ENCODE measurements at regions not wholly inside any gene's neighbourhood (a gene's known extent, or its start where the extent isn't known, plus 50 kb on each side); places are given as distances from the start of the nearest gene placed in this dataset.

DNA sequence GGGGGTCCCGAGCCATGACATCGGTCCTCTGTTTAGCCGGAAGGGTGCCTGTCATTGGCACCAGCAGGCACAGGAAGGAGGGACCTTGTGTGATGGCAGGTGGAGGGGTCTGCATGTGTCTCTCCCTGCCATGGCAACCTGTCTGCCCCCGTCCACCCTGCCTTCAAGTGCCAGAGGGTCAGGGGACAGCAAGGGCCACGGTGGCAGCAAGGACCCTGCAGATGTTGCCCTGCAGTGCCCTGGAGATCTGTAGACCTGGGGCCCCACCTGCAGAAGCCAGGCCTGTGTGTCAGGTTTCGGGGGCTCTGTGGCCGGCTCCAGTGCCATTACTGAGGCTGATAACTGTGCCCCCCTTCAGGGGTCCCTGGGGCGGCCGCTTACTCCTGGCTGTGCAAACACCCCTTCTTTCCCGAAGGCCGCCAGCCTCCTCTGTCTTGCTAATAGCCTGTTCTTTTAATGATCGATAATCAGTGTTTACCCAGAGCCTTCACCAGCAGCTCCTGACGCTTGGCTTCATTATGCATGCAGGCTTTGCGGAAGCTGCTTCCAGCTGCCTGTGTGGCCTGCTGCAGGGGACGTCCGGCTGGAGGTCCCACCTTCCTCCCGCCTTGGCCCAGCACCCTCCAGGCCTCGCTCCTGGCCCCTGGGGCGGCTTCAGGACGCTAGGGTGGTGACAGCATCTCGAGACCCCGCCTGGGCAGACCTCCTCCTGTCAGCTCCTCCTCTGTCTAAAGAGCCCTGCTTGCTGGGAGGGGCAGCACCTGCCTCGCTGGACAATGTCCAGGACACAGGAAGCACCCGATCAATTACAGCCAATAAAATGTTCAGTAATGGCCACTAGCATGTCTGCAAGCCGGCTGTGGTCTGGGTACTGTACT is 153.0 kb downstream of the KIF26A start:
- no peak for DNase-seq (ENCODE audit: low spot score)

DNA sequence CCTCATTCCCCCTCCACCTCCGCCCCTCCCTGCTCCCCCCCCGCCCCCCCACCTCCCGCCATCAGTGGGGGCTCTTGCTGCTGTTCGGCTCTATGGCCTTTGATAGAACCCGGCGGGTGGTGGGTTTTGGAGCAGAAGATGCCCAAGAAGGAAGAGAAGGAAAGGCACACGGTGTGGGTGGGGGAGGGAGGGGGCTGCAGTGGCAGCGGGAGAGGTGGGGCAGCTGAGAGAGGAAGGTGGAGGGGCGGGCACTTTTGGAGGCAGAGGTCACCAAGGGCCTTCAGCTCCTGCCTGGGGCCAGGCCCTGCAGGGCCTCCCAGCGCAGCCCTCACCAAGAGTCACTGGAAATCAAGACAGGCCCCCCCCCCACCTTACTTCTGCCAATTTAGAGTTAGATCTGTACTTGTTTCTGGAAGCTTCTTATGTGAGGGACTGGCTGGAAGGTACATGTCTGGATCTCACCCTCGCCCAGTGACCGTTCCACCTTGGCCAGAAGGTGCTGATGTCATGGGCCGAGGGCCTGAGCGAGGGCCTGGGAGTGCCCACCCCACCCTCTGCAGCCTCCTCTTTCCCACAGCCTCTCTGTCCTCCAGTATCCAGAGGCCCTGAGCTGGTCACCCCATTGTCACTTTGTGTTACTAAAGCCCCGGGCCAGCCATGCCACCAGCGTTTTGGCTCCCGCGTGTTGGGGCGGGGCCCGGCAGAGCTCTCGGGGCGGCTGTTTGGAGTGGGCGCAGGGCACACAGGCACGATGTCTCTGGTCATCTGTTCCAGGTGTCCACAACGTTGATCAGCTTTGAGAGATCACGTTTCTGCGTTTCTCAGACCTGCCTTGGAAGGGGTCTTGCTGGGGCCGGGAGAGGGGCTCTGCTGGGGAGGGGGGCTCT is 153.9 kb downstream of the KIF26A start:
- no peak for DNase-seq (ENCODE audit: low spot score)

GRCh38 chr14:104293231-104293841 is 154.9 kb downstream of the KIF26A start:
- no peak for DNase-seq (ENCODE audit: low spot score)

DNA sequence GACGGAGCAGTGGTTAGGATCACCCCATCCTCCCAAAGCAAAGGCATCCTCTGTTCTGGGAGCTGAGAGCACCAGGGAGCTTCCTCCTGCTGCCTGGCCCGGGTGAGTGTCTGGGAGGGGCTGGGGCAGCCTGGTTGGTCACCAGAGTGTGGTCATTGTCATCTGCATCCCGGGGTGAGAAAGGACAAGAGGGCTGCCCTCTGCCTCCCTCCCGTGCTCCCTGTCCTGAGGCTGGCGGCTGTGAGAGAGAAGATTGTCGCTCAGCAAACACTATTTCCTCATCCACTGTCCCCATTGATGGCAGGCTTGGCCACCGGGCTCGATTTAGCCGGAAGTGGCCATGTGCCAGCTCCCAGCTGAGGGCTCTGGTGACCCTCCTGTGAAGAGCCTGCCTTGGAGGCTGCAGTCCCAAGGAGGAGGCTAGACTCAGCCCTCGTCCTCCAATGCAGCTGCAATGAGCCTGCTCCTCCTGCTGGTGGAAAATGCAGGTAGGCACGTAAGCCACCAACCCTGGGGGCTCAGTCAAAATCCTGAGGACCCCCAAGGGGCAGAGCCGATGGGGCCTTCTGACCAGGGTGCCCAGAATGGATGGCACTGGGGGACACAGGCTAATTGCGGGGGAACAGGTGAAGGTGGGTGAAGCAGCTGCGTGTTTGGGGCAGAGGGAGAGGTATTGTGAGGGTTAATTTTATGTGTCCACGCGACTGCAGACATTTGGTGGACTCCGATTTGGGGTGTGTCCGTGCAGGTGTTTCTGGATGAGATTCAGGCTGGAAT is 155.7 kb downstream of the KIF26A start:
- DNase-seq (ENCODE audit: low spot score), result no peak

DNA sequence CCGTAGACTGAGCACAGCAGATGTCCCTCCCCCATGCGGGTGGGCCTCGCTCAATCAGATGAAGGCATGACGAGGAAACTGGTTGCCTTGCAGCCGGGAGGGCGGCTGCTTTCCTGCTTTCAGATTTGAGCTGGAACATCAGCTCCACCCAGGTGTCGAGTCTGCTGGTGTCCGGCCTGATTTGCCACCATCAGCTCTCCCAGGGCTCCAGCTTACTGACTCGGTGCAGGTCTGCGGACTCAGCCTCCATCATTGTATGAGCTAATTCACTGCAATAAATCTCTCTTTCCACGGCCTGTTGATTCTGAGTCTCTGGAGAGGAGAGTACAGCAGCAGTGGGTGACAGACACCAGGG is 156.2 kb downstream of the KIF26A start:
- no peak for DNase-seq (ENCODE audit: low spot score)

DNA sequence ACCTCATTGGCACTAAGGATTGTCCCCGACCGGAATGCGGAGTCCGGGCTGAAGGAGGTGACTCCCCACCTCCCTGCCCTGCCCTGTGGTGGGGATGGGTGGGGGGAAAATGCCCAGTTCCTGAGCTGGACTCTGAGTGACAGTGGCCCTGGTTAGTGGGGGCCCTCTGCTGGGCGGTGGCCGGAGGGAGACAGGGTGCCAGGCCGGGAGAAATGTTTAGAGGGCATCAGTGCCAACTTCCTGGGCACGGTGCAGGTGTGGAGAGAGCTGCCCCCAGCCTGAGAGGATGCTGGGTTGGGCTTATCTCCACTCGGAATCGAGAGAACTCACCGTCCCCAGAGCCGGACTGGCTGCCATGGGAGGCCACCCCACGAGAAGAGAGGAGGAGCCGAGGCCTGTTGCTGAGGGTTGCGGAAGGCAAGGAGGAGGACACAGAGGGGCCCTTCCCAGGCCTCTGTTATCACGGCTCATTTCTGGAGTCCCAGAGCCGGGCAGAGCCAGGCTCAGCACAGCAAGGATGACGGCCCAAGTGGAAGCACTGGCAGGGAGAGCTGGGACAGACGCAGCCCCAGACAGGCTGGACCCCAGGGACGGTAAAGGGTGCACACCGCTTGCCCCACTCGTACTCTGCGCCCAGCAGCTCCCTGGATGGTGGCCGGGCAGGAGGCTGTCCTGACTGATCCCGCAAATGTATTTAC is 156.7 kb downstream of the KIF26A start:
- no peak for DNase-seq (ENCODE audit: low spot score)

GRCh38 chr14:104295681-104296387 is 157.4 kb downstream of the KIF26A start:
- no peak for DNase-seq (ENCODE audit: low spot score)

- no peak for DNase-seq (ENCODE audit: low spot score)
These were observed 158.3 kb downstream of the KIF26A start for GRCh38 chr14:104296388-104297312.

GRCh38 chr14:104297313-104297704 is 158.9 kb downstream of the KIF26A start:
- no peak for DNase-seq (ENCODE audit: low spot score)

- no peak for DNase-seq (ENCODE audit: low spot score)
These were observed 159.5 kb downstream of the KIF26A start for GRCh38 chr14:104297721-104298401.

DNA sequence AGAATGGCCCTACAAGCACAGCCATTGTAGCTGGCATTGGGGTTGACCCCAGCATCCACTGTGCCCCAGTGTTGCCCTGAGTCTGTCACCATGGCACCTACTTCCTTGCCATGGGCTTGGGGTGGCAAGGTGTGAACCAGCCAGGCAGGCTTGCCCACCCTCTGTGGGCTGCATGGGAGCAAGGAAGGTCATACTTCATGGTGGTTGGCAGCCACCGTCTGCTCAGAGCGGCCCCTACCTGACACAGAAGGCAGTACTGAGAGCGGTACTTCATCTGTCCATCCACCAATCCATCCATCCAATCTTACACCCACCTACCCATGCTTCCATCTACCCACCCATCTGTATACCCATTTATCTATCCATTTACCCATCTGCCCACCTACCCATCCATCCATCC is 160.1 kb downstream of the KIF26A start:
- DNase-seq (ENCODE audit: low spot score), result no peak

DNA sequence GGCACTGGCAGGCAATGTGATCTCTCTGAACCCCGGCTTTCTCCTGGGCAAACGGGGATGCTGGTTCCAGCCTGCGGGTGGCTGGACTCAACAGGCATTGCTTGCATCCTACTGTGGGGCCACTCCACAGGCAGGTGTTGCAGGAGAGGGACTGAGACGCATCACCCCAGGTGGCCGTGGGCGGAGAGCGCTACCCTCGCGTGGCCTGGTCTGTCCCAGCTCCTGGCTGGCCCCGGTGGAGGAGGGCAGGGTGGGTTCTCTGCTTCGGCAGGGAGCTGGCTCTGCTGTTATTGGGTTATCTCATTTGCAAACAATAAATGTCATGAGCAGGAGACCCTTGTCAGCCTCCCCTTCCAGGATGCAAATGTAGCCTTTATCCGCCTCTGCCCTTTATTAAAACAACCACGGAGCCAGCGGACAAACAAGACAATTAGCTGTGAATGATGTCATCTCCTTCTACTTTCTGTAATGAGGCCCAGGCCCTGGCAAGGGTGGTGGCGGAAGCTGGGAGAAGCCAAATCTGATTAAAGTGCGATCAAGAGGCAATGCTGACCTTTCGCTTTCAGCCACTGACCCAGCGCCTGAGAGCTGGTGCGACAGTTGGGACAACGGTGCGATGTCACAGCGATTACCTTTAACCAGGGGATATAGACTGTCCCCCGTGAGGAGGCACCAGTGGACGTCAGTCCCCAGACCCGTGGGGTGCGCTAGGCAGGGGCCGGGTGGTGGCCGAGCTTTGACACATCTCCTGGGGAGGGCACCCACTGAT is 161.8 kb downstream of the KIF26A start:
- no peak for DNase-seq (ENCODE audit: low spot score)

GRCh38 chr14:104301731-104302460 is 163.5 kb downstream of the KIF26A start:
- no peak for DNase-seq (ENCODE audit: low spot score)

- DNase-seq (ENCODE audit: low spot score), result no peak
These were observed 164.5 kb downstream of the KIF26A start for GRCh38 chr14:104302794-104303405.

DNA sequence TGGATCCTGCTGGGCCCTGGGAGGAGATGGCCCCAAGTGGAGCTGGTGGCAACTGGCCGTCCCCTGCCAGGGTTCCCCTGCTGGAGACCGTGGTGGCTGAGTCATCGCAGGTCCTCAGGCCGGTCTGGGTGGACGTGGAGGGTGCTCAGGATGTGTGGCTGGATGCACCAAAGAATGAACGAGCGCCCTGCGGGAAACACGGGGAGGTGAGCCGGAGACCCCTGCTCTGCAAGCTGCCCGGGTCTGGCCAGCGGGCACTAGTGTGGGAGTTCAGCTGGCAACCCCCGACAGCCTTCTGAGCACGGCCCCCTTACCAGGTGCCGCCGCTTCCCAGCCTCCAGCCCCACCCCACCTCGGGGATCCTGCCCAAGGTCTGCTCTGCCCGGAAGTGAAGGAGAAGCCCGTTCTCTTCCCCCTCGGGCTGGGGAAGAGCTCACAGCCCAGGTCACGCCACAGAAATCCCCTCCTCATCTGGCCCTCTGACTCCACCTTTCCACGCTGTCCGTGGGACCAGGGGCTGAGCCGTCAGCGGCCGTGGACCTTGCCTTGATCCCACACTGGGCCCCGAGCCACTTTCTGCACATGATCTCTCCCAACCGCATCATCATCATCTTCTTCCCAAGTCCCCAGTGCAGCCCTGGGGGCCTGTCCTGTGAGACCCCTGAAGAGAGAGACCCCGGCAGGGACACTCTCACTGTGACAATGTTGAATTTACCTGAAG is 165.5 kb downstream of the KIF26A start:
- DNase-seq (ENCODE audit: low spot score), result no peak

Measured in putamen (tissue), 1 donor.